HepG2 (cell line): ENCODE measurements at regions not wholly inside any gene's neighbourhood (a gene's known extent, or its start where the extent isn't known, plus 50 kb on each side); places are given as distances from the start of the nearest gene placed in this dataset.

ENCODE experiments used
- ATAC-seq: fragments of 200-7000 bp; cut with Tn5 transposase; 3 replicates; pipeline ENCODE4 v1.9.1; 2020; ENCODE audit warnings: mild to moderate bottlenecking, moderate library complexity
- BruUV-seq: library from RNA; stranded (reverse); fragments of 400-500 nt; replicated peaks from 2 replicates; lab custom pipeline; 2021; lab: Mats Ljungman, UMichigan
- CTCF ChIA-PET: fragments of 300-600 bp; formaldehyde crosslinking; extraction: SDS; loops from one replicate; lab custom pipeline; 2021; ENCODE audit warnings: low total read pairs, inconsistent platforms, low intra/inter-chr PET ratio; lab: Yijun Ruan, JAX
- POLR2A ChIA-PET: fragments of 350-600 bp; sonication (Branson Sonifier 250); formaldehyde crosslinking; loops from one replicate; lab custom pipeline; 2020; ENCODE audit warnings: antibody characterized with exemption, inconsistent platforms; lab: Yijun Ruan, JAX
- DNase-seq: peaks from one replicate; pipeline ENCODE4 v3.0.0-alpha.2; 2015; ENCODE audit warnings: low spot score
- FAIRE-seq: peaks from 3 replicates; lab custom pipeline; 2011; peaks lifted over from hg19 to GRCh38; lab: Jason Lieb, UNC
- H2AFZ ChIP-seq: one replicate; pipeline ENCODE4 v1.6.1; 2011; ENCODE audit warnings: low read length, inconsistent platforms
- H3K27ac ChIP-seq: fragments of 300-600 bp; 3 replicates; pipeline ENCODE4 v1.8.0; 2011; ENCODE audit warnings: mixed run types, mild to moderate bottlenecking, mixed read lengths, low read length, inconsistent platforms; ENCODE audit not compliant: insufficient read depth; ENCODE audit errors: extremely low read length
- H3K27me3 ChIP-seq, 2 experiments: fragments of 200-600 bp in 1 of 2; 2 replicates in 1 of 2; 3 replicates in 1 of 2; pipeline versions ENCODE4 v1.6.0 to v1.8.0; 2011; ENCODE audit warnings: low read length in 2 of 2, mild to moderate bottlenecking in 2 of 2, moderate library complexity in 2 of 2, inconsistent platforms in 1 of 2; ENCODE audit not compliant: insufficient read depth in 2 of 2, control insufficient read depth in 1 of 2
- H3K36me3 ChIP-seq, 2 experiments: fragments of 200-600 bp in 1 of 2; replicated peaks in 1 of 2; 2 replicates in 1 of 2; 3 replicates in 1 of 2; pipeline versions ENCODE4 v1.5.1 to v1.8.0; 2011; ENCODE audit warnings: low read length in 2 of 2, inconsistent platforms in 1 of 2; ENCODE audit not compliant: insufficient read depth in 2 of 2, control insufficient read depth in 1 of 2
- H3K4me1 ChIP-seq: 2 replicates; pipeline ENCODE4 v1.5.1; 2012; ENCODE audit warnings: low read length, inconsistent platforms; ENCODE audit not compliant: insufficient read depth
- H3K4me2 ChIP-seq: 2 replicates; pipeline ENCODE4 v1.6.0; 2011; ENCODE audit warnings: low read depth, low read length, inconsistent platforms
- H3K4me3 ChIP-seq, 3 experiments: fragments of 200-600 bp in 1 of 3; sonication (generic), shearing (Covaris generic) in 1 of 3; replicated peaks in 1 of 3; 2 replicates each; pipeline ENCODE4 v1.5.1; 2011 to 2016; ENCODE audit warnings: low read length in 3 of 3, inconsistent platforms in 2 of 3, low read depth in 2 of 3, mild to moderate bottlenecking in 2 of 3, control low read depth in 1 of 3, mixed read lengths in 1 of 3; ENCODE audit not compliant: insufficient read depth in 1 of 3
- H3K79me2 ChIP-seq: one replicate; pipeline ENCODE4 v1.6.1; 2011; ENCODE audit warnings: low read length, inconsistent platforms; ENCODE audit not compliant: insufficient read depth
- H3K9ac ChIP-seq: 2 replicates; pipeline ENCODE4 v1.6.0; 2011; ENCODE audit warnings: mild to moderate bottlenecking, low read depth, low read length, inconsistent platforms; ENCODE audit not compliant: insufficient read depth
- H3K9me3 ChIP-seq: 2 replicates; pipeline ENCODE4 v1.5.1; 2012; ENCODE audit warnings: mild to moderate bottlenecking, low read length
- H4K20me1 ChIP-seq: 2 replicates; pipeline ENCODE4 v1.6.0; 2011; ENCODE audit warnings: inconsistent platforms, mild to moderate bottlenecking, low read length, moderate library complexity; ENCODE audit not compliant: insufficient read depth
- CSRNP2 ChIP-seq: sonication (generic); formaldehyde crosslinking; conservative IDR thresholded peaks from 2 replicates; pipeline ENCODE4 v1.8.0; 2022; ENCODE audit warnings: low read depth, missing genetic modification reagents
- KLF13 ChIP-seq: sonication (generic); formaldehyde crosslinking; IDR thresholded peaks from 2 replicates; pipeline ENCODE4 v1.4.0; 2020; ENCODE audit warnings: mild to moderate bottlenecking, missing genetic modification reagents
- MAFK ChIP-seq, 2 experiments: IDR thresholded peaks in 1 of 2; conservative IDR thresholded peaks in 1 of 2; 2 replicates each; pipeline ENCODE4 v1.6.1; 2011; ENCODE audit warnings: improper control_type of control experiment in 2 of 2, low read length in 2 of 2
- PBX3 ChIP-seq: sonication (generic); formaldehyde crosslinking; IDR thresholded peaks from 2 replicates; pipeline ENCODE4 v1.8.1; 2023; ENCODE audit warnings: missing genetic modification reagents, inconsistent platforms, borderline replicate concordance
- ZFP36 ChIP-seq: fragments of 150-350 bp; IDR thresholded peaks from 2 replicates; pipeline ENCODE4 v1.6.1; 2018; ENCODE audit warnings: borderline replicate concordance, low read length, low read depth; ENCODE audit not compliant: partially characterized antibody
- ZNF142 ChIP-seq: sonication (generic); formaldehyde crosslinking; IDR thresholded peaks from 2 replicates; pipeline ENCODE4 v1.4.0; 2020; ENCODE audit warnings: missing genetic modification reagents
- ZNF275 ChIP-seq: sonication (generic); formaldehyde crosslinking; IDR thresholded peaks from 2 replicates; pipeline ENCODE4 v1.8.0; 2022; ENCODE audit warnings: missing genetic modification reagents, mild to moderate bottlenecking, inconsistent platforms, borderline replicate concordance
- ZNF460 ChIP-seq: sonication (generic); formaldehyde crosslinking; IDR thresholded peaks from 2 replicates; pipeline ENCODE4 v1.5.1; 2020; ENCODE audit warnings: missing genetic modification reagents, mild to moderate bottlenecking, borderline replicate concordance
- ZNF574 ChIP-seq: sonication (generic); formaldehyde crosslinking; IDR thresholded peaks from 2 replicates; pipeline ENCODE4 v1.4.0; 2020; ENCODE audit warnings: missing genetic modification reagents
- WGBS: methylation state at CpG from one replicate; pipeline ENCODE4 v1.1.6; 2017; ENCODE audit warnings: low lambda C conversion rate; 5-methylcytosine and 5-hydroxymethylcytosine counted together
- in situ Hi-C: cut with HindIII; loops from 2 replicates; pipeline ENCODE4 v1.10.0; 2017; ENCODE audit warnings: low pct_unique_long_range_greater_than_20kb; ENCODE audit not compliant: extremely low pct_ligation_motif_present
- intact Hi-C: fragments of 100-400 bp; cut with micrococcal nuclease; formaldehyde crosslinking; loops from one replicate; pipeline ENCODE4 v1.10.0; 2022; ENCODE audit not compliant: unreplicated experiment

- in situ Hi-C loops (no loop called here), intact Hi-C loops (no loop called here)
- H3K9me3 ChIP-seq = no peaks in the 10 kb centered on the region
- FAIRE-seq = no peak
- no peaks in the 10 kb centered on the region for H3K36me3 ChIP-seq
- ChIA-PET POLR2A (no interaction called here), CTCF (no interaction called here)
- peaks cover 3 to 47% of the 10 kb centered on the region in 2 experiments; a peak in 4 of 5 replicates for H3K27me3 ChIP-seq
- no peak overlapping the region for H3K4me2 ChIP-seq
- BruUV-seq = no TSS peak
- no peak overlapping the region for H3K9ac ChIP-seq
- ATAC-seq = no peak
- H3K4me1 ChIP-seq = no peaks in the 10 kb centered on the region
- H3K27ac ChIP-seq = no peak overlapping the region
- DNase-seq = no peak
- H4K20me1 ChIP-seq = no peaks in the 10 kb centered on the region
- H2AFZ ChIP-seq = no peak overlapping the region
- 28% methylated on average over 8 of the region's 10 CpGs for WGBS
- no peaks in the 10 kb centered on the region for H3K79me2 ChIP-seq
- H3K4me3 ChIP-seq = no peak overlapping the region
- TF ChIP-seq MAFK (conservative IDR thresholded peaks at IDR 0.05 in 1 of 2, IDR thresholded peaks at IDR 0.05 in 1 of 2; ENCODE audit: low read length in 2 of 2) (no peak), CSRNP2 (CRISPR knock-in tag) (no peak), ZNF574 (CRISPR knock-in tag) (no peak), ZFP36 (no peak), PBX3 (CRISPR knock-in tag) (no peak), KLF13 (no peak), ZNF142 (CRISPR knock-in tag) (no peak), ZNF460 (no peak), ZNF275 (CRISPR knock-in tag) (no peak)
Observed at GRCh38 chr22:22948651-22949571, 61.3 kb downstream of the IGLL5 start.
